ENCODE measurements at regions not wholly inside any gene's neighbourhood (a gene's known extent, or its start where the extent isn't known, plus 50 kb on each side); places are given as distances from the start of the nearest gene placed in this dataset.
"Not testable (repeated sequence)": the region's sequence is repeated elsewhere in the genome, so short reads cannot be mapped to it uniquely, and the experiment has no call there.

GRCh38 chr19:23984911-23985310, 70.2 kb downstream of the ZNF726 start:
- not testable (repeated sequence) for DNase-seq

- no peak for DNase-seq
Measured at GRCh38 chr19:23986623-23987022, 71.9 kb downstream of the ZNF726 start.

- no peak for DNase-seq
Measured at GRCh38 chr19:23991170-23991569, 76.5 kb downstream of the ZNF726 start.

DNA sequence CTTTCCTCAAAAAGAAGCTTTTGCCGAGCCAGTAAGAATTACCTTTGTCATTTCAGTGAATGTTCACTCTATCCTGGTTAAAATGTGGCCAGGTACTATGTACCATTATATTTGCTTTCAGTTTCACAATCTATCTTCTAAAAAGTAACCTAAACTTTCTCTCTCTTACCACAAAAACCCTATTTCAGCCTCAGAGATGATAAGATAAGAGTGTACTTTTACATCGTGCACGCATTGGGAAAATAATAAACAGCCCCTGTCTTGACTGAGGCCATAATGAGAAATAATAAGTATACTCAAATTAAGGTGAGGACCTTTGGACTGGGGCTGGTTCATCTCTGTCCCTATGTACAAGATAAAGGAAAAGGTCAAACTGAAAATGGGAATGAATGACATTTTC, 77.7 kb downstream of the ZNF726 start:
- DNase-seq, result no peak

DNA sequence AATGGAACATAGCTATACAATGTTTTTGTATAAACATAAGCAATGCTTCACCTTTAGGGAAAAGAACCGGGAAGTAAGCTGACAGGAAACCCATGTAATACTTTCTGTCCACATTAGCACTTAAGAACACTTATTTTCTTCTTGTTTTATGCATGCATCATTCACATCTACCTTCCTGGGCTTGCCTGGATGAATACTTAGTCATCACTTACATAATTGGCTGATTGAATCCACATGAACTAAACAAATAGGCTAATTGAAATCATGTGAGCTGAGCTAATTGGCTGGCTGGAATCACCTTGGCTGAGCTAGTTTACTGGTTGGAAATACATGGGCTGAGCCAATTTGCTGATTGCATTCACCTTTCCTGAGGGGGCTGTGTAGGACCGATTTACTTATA, 78.8 kb downstream of the ZNF726 start:
- no peak for DNase-seq

DNA sequence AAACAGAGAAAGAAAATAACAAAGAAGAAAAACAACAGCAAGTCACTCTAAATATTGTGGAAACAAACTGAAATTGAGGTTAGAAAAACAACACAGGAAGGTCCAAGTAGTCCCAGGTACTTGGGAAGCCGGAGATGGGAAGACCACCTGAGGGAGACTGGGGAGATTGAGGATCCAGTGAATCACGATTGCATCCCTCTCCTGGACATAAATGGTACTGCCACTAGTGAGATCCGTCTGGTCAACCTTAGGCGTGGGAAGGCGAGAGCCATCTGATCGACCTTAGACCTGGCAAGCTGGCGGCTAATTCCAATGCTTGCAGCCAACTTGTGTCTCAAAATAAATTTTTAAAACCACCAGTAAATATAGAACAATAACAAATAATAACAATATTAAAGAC, 81.9 kb downstream of the ZNF726 start:
- no peak for DNase-seq

- no peak for DNase-seq
Measured at GRCh38 chr19:23998568-23998967, 83.9 kb downstream of the ZNF726 start.

GRCh38 chr19:23999821-24000610, 85.3 kb downstream of the ZNF726 start:
- peak; percentile 15 for DNase-seq

DNA sequence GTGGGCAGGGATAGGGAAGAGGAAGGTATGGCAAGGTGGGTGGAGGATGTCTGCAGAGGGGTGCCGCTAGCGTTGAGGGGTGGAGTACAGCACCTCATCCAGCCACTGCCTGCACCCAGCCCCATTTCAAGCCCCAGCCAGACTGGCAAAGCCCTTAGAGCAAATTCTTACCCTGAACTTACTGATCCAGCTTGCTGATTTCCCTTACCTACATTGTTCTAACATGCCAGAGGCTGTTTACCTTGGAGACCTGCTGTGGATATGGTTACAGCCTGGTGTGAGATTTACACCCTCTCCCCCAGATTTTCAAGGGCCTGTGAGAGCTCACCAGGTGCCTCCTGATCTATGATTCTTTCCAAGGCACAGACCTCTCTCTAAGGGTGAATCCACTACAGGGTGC, 86.0 kb downstream of the ZNF726 start:
- DNase-seq, result no peak

DNA sequence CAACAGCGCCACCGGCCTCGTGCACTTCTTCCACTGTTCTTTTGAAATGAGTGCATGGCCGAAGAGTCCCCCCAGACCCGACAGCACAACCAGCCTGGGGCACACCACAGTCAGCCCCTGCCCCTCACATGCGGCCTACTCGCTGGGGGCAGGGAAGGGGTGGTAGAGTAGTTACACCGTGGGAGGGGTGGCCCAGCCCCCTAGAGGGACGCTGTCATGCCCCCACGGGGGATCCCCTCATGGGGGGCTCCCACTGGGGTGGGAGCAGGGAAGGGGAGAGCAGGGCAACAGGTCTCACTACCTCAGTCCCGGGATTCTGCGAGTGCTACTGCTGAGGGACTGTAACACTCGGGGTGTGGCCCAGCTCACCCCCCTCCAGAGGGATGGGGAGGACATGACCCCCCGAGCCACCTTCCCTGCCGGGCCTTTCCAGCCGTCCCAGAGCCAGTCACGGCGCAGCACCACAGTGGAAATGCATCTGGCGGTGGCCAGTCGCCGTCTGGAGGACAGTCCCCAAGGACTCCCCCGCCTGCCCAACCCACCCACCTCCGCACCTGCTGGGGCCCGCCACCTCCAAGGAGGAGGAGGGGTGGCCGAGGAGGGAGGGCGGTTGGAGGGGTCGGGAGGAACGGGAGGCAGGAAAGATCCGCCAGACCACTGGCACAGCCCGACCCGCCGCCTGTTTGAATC, 84.6 kb upstream of the ZNF254 start:
- no peak for DNase-seq

GRCh38 chr19:24003537-24003936, 83.5 kb upstream of the ZNF254 start:
- no peak for DNase-seq

- DNase-seq, result no peak
Measured at GRCh38 chr19:24004166-24004565, 82.8 kb upstream of the ZNF254 start.

- DNase-seq, result no peak
Measured at GRCh38 chr19:24029941-24030636, 56.9 kb upstream of the ZNF254 start.

GRCh38 chr19:24032651-24033050, 54.3 kb upstream of the ZNF254 start:
- DNase-seq, result no peak

GRCh38 chr19:24033301-24033962, 53.6 kb upstream of the ZNF254 start:
- DNase-seq, result peak; percentile 82

DNA sequence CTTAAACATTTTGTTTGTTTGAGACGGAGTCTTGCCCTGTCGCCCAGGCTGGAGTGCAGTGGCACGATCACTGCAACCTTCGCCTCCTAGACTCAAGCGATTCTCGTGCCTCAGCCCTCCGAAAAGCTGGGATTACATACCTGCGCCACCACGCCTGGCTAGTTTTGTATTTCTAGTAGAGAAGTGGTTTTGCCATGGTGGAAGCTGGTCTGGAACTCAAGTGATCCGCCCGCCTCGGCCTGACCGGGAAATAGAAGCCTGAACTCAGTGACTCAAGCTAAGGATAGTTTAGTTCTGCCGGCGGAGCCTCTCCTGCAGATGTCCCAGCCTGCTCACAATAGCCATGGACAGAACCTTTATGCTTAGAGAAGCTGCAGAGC, 53.0 kb upstream of the ZNF254 start:
- no peak for DNase-seq

DNA sequence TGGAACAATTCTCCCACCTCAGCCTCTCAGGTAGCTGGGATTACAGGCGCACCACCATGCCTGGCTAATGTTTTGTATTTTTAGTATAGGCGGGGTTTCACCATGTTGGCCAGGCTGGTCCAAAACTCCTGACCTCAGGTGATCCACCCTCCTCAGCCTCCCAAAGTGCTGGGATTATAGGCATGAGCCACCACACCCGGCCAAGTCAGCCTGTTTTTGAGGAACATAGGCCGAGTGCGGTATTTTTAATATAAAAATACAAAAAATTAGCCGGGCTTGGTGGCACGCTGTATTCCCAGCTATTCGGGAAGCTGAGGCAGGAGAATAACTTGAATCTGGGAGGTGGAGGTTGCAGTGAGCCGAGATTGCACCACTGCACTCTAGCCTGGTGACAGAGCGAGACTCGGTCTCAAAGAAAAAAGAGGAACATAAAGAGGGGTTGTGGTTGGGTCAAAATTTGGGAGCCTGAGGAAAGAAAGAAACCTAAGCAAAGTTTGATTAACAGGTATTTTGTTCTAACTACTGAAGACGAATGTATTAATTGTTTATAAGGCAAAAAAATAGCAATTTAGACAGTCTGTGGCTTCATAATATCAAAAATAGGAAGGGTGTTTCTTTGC, 51.6 kb upstream of the ZNF254 start:
- not testable (repeated sequence) for DNase-seq
